ENCODE measurements at regions not wholly inside any gene's neighbourhood (a gene's known extent, or its start where the extent isn't known, plus 50 kb on each side); places are given as distances from the start of the nearest gene placed in this dataset.

GRCh38 chr13:76579701-76580100, 306.5 kb downstream of the KCTD12 start (continued):
- no peak for TF ChIP-seq YY1 (IDR thresholded peaks at IDR 0.05; ENCODE audit: low read depth, low read length)
- TF ChIP-seq POU5F1 (IDR thresholded peaks at IDR 0.05; ENCODE audit: low read depth, low read length) = no peak
- TF ChIP-seq CHD1 (IDR thresholded peaks at IDR 0.05; ENCODE audit: low read depth, low read length) = no peak
- no peak for TF ChIP-seq POLR2AphosphoS5 (IDR thresholded peaks at IDR 0.05; ENCODE audit: low read depth, low read length)
- no peak for TF ChIP-seq SUZ12 (IDR thresholded peaks at IDR 0.05; ENCODE audit: low read length)

All from H1 (cell line).